Gastrocnemius medialis (tissue), 4 donors: ENCODE measurements at regions not wholly inside any gene's neighbourhood (a gene's known extent, or its start where the extent isn't known, plus 50 kb on each side); places are given as distances from the start of the nearest gene placed in this dataset.

Experiments
- ATAC-seq, 2 donors: fragments of 150-250 bp; one replicate each; pipeline ENCODE4 v1.9.1; 2016
- DNase-seq, 2 donors: peaks; one replicate each; pipeline ENCODE4 v3.0.0-alpha.2; 2019
- H3K27ac ChIP-seq, 4 donors: fragments of 200-600 bp; sonication (generic); 1 replicate in 1 of 4; 2 replicates in 3 of 4; pipeline ENCODE4 v1.5.1; 2016 to 2018; ENCODE audit warnings: mild to moderate bottlenecking in 2 of 4, moderate library complexity in 1 of 4
- H3K27me3 ChIP-seq, 3 donors: fragments of 200-600 bp; sonication (generic) in 2 of 3; 1 replicate in 1 of 3; 2 replicates in 2 of 3; pipeline versions ENCODE4 v1.5.1 to v1.6.0; 2016 to 2019; ENCODE audit warnings: mild to moderate bottlenecking in 1 of 3, moderate library complexity in 1 of 3
- H3K36me3 ChIP-seq, 2 donors: fragments of 200-600 bp; sonication (generic) in 1 of 2; one replicate each; pipeline ENCODE4 v1.5.1; 2017 to 2018
- H3K4me1 ChIP-seq, 2 donors: fragments of 200-600 bp; sonication (generic) in 1 of 2; one replicate each; pipeline ENCODE4 v1.5.1; 2016 to 2017; ENCODE audit warnings: mild to moderate bottlenecking in 2 of 2
- H3K4me3 ChIP-seq, 4 donors: fragments of 200-600 bp; sonication (generic) in 3 of 4; 1 replicate in 1 of 4; 2 replicates in 3 of 4; pipeline ENCODE4 v1.5.1; 2016 to 2019; ENCODE audit warnings: mild to moderate bottlenecking in 2 of 4
- H3K9me3 ChIP-seq, 3 donors: fragments of 200-600 bp; sonication (generic) in 2 of 3; 1 replicate in 1 of 3; 2 replicates in 2 of 3; pipeline ENCODE4 v1.5.1; 2016 to 2019
- POLR2A ChIP-seq, 2 donors: fragments of 450-650 bp; IDR thresholded peaks; one replicate each; pipeline ENCODE4 v1.6.1; 2017; ENCODE audit warnings: antibody characterized with exemption in 2 of 2, mild to moderate bottlenecking in 2 of 2, moderate library complexity in 2 of 2
- in situ Hi-C, 4 donors: fragments of 200-750 bp; cut with MboI; loops; one replicate each; pipeline versions ENCODE4 v1.15.0 to v1.8.0; 2017; ENCODE audit warnings: low sequenced_read_pairs in 4 of 4
- intact Hi-C: fragments of 100-400 bp; cut with DNase I; formaldehyde crosslinking; loops from one replicate; pipeline ENCODE4 v1.15.1; 2023; ENCODE audit warnings: low total_unique reads
- TF ChIP-seq, protein P1 (sequence below), 5 experiments: fragments of 450-650 bp in 3 of 5; fragments of 200-600 bp in 2 of 5; sonication (generic) in 2 of 5; IDR thresholded peaks in 4 of 5; conservative IDR thresholded peaks in 1 of 5; 1 replicate in 4 of 5; 2 replicates in 1 of 5; pipeline ENCODE4 v1.5.1; 2016 to 2019; ENCODE audit warnings: antibody characterized with exemption in 5 of 5, mild to moderate bottlenecking in 3 of 5, moderate library complexity in 3 of 5

GRCh38 chr6:153613719-153614455, 425.2 kb upstream of the OPRM1 start:
- Histone ChIP-seq H3K9me3 (no peaks in the 10 kb centered on the region), H3K27me3 (no peaks in the 10 kb centered on the region), H3K36me3 (no peaks in the 10 kb centered on the region), H3K27ac (no peak overlapping the region), H3K4me3 (no peak overlapping the region), H3K4me1 (no peaks in the 10 kb centered on the region)
- DNase-seq (no peak), ATAC-seq (no peak)
- in situ Hi-C loops = no loop called here
- TF ChIP-seq, protein P1, sequence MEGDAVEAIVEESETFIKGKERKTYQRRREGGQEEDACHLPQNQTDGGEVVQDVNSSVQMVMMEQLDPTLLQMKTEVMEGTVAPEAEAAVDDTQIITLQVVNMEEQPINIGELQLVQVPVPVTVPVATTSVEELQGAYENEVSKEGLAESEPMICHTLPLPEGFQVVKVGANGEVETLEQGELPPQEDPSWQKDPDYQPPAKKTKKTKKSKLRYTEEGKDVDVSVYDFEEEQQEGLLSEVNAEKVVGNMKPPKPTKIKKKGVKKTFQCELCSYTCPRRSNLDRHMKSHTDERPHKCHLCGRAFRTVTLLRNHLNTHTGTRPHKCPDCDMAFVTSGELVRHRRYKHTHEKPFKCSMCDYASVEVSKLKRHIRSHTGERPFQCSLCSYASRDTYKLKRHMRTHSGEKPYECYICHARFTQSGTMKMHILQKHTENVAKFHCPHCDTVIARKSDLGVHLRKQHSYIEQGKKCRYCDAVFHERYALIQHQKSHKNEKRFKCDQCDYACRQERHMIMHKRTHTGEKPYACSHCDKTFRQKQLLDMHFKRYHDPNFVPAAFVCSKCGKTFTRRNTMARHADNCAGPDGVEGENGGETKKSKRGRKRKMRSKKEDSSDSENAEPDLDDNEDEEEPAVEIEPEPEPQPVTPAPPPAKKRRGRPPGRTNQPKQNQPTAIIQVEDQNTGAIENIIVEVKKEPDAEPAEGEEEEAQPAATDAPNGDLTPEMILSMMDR (IDR thresholded peaks at IDR 0.05 in 4 of 5, conservative IDR thresholded peaks at IDR 0.05 in 1 of 5) = no peak
- no peak for TF ChIP-seq POLR2A (IDR thresholded peaks at IDR 0.05)
- intact Hi-C loops = no loop called here

GRCh38 chr6:153602401-153602800, 436.6 kb upstream of the OPRM1 start:
- no peak for TF ChIP-seq POLR2A (IDR thresholded peaks at IDR 0.05)
- TF ChIP-seq, protein P1 (IDR thresholded peaks at IDR 0.05 in 4 of 5, conservative IDR thresholded peaks at IDR 0.05 in 1 of 5) = no peak
- Histone ChIP-seq H3K9me3 (no peaks in the 10 kb centered on the region), H3K4me1 (no peaks in the 10 kb centered on the region), H3K27ac (no peak overlapping the region), H3K4me3 (no peak overlapping the region), H3K36me3 (no peaks in the 10 kb centered on the region), H3K27me3 (no peaks in the 10 kb centered on the region)
- in situ Hi-C loops (no loop called here), intact Hi-C loops (no loop called here)
- no peak for DNase-seq
- no peak for ATAC-seq

DNA sequence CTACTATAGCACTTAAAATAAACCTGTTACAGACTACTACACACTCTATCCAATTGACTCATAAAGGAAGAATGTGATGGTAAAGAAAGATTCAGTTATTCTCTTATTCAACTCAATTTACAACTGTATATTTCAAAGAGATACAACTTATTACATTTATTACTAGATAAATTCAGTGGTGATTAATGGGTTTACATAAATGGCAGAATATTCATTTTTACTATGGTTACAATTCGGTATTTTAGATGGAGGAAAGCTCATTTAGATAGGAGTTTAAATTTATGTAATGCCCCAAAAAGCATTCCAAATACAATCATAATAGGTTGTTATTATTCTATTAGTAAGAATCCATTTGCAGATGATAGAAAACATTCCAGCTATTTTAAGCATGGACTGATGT, 439.1 kb upstream of the OPRM1 start:
- no peak for ATAC-seq
- H3K27ac ChIP-seq = no peak overlapping the region
- H3K27me3 ChIP-seq = no peaks in the 10 kb centered on the region
- in situ Hi-C loops (no loop called here), intact Hi-C loops (no loop called here)
- no peak for DNase-seq
- H3K9me3 ChIP-seq = no peaks in the 10 kb centered on the region
- no peak overlapping the region for H3K4me3 ChIP-seq
- H3K4me1 ChIP-seq = no peaks in the 10 kb centered on the region
- TF ChIP-seq POLR2A (IDR thresholded peaks at IDR 0.05) = no peak
- TF ChIP-seq, protein P1 (IDR thresholded peaks at IDR 0.05 in 4 of 5, conservative IDR thresholded peaks at IDR 0.05 in 1 of 5) = no peak
- no peaks in the 10 kb centered on the region for H3K36me3 ChIP-seq

DNA sequence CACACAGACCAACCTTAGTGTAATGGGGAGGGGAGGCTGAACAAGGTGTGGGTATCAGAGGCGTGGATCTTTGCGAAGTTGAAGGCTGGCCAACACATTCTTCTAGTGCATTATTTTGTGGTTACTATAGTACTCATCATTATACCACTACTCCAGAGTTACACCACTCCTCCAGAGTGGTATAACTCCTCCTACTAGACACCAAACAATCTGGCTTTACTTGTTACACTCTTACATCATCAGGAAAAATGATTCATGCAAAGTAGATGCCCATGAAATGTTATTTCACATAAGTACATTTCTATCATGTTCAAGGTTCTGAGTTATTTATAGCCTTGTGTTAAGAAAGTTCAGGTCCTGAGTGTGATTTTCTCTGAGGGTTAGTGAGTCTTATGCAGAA, 443.1 kb upstream of the OPRM1 start:
- no peak for DNase-seq
- H3K4me3 ChIP-seq = no peak overlapping the region
- no peak for ATAC-seq
- no peaks in the 10 kb centered on the region for H3K27me3 ChIP-seq
- TF ChIP-seq, protein P1 (IDR thresholded peaks at IDR 0.05 in 4 of 5, conservative IDR thresholded peaks at IDR 0.05 in 1 of 5) = no peak
- TF ChIP-seq POLR2A (IDR thresholded peaks at IDR 0.05) = no peak
- H3K9me3 ChIP-seq = no peaks in the 10 kb centered on the region
- in situ Hi-C loops = no loop called here
- H3K27ac ChIP-seq = no peak overlapping the region
- no peaks in the 10 kb centered on the region for H3K4me1 ChIP-seq
- H3K36me3 ChIP-seq = no peaks in the 10 kb centered on the region
- intact Hi-C loops = no loop called here

- intact Hi-C loops = no loop called here
- no peaks in the 10 kb centered on the region for H3K36me3 ChIP-seq
- no peaks in the 10 kb centered on the region for H3K9me3 ChIP-seq
- ATAC-seq (no peak), DNase-seq (no peak)
- H3K4me1 ChIP-seq = no peaks in the 10 kb centered on the region
- H3K27ac ChIP-seq = no peak overlapping the region
- no peak for TF ChIP-seq POLR2A (IDR thresholded peaks at IDR 0.05)
- TF ChIP-seq, protein P1 (IDR thresholded peaks at IDR 0.05 in 4 of 5, conservative IDR thresholded peaks at IDR 0.05 in 1 of 5) = no peak
- in situ Hi-C loops = no loop called here
- H3K4me3 ChIP-seq = no peak overlapping the region
- H3K27me3 ChIP-seq = no peaks in the 10 kb centered on the region
Observed at GRCh38 chr6:153594871-153595270, 444.2 kb upstream of the OPRM1 start.
